ENCODE measurements at regions not wholly inside any gene's neighbourhood (a gene's known extent, or its start where the extent isn't known, plus 50 kb on each side); places are given as distances from the start of the nearest gene placed in this dataset.

DNA sequence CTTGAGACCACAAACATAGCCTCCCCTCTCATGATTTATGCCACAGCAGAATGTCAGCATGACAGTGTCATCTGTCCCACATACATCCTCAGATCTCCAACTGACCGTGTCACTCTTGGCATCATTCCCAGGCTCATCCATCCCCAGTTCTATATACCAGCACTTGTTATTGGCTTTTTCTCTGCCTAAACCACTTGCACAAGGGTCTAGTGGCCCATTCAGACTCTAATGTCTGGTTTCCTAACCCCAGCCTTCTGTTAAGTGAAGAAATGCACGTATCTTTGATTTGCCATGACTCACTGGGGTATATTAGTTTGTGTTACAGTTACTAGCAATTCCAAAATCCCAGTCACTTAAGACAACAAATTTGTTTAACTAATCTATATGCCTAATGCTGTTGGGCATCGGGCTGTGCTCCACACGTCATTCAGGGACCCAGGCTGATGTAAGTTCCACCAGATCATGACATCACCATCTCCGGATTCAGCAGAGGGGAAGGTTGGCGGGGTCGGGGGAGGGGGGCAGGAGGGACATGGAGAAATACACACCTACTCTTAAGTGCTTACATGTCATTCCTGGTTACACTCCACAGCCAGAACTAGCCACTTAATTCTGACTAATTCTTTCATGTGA lies 517.4 kb downstream of the BUD13 start:
- intact Hi-C loops (cut with DNase I), result no loop called here
- ATAC-seq, result no peak
- DNase-seq (ENCODE audit: missing footprints), result no peak

DNA sequence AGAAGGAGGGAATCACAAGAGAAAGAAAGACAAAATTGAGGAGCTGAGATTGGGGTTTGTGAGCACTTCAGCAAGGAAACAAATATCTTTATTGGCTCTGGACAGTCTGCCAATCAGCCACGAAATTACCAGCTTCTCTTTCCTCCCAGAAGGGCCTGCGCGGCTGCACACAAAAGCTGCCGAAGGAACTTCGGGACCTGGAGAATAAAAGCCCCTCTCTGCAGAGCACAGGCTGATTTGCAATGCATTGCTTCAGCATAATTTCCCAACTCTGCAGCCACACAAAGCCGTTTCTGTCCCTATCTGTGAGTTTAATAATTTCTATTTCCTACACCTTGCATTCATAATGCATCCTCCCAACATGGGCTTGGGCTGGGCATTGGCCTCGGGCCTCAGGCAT lies 522.6 kb downstream of the BUD13 start:
- ATAC-seq, result no peak
- no peak for DNase-seq (ENCODE audit: missing footprints)
- intact Hi-C loops (cut with DNase I), result no loop called here

DNA sequence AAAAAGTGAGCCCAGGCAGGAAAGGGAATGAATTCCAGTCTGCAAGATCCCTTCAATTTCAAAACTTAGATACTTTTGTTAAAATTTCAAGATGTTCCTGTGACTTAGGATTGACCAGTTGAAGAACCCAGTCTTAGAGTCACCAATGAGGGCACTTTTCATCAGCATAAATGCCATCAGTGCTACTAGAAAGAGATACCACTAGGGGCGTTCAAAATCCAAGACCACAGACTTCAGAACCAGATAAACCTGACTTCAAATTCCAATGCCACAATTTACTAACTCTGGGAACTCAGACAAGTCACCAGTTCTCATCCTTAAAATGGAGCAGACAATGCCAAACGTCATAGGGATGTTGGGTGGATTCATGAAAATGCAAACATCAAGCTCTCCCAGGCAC lies 523.2 kb downstream of the BUD13 start:
- no peak for DNase-seq (ENCODE audit: missing footprints)
- intact Hi-C loops (cut with DNase I), result no loop called here
- ATAC-seq, result no peak

DNA sequence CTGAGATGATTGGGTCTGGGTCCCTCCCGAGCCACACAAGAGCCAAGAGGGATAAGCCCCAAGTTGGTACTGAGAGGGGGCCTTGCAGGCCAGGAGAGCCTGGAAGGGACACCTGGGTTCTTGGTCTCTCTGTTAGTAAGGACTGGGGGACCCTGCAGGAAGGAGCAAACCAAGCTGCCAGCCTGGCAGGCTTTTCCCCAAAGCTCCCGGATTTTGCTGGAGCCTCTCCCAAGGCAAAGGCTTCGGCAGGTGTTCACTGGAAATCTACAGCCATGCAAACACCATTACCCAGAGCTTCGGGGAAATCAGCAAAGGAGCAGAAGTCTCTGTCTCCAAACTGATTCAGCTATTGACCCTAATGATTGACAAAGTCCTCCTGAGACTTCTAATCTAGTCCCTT lies 527.9 kb downstream of the BUD13 start:
- no peak for ATAC-seq
- intact Hi-C loops (cut with DNase I), result no loop called here
- DNase-seq (ENCODE audit: missing footprints), result no peak

DNA sequence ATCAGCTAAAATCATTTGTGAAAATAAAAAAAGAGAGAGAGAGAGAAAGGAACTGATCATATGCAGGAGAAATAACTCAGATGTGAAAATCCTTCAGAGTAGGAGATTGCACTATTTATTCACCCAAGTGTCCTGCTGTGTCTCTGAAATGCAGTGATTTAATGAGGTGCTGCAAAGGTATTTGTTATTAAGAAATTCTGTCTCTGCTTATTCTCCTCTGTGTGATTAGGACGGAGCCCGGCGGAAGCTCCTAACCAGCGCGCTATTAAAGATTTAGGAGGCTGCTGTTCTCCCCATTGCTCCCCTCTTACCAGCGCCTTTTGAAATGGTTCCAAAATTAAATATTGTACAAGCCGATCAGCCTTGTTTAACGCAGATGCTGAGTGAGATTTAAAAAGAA lies 528.3 kb downstream of the BUD13 start:
- intact Hi-C loops (cut with DNase I), result no loop called here
- ATAC-seq, result no peak
- no peak for DNase-seq (ENCODE audit: missing footprints)

DNA sequence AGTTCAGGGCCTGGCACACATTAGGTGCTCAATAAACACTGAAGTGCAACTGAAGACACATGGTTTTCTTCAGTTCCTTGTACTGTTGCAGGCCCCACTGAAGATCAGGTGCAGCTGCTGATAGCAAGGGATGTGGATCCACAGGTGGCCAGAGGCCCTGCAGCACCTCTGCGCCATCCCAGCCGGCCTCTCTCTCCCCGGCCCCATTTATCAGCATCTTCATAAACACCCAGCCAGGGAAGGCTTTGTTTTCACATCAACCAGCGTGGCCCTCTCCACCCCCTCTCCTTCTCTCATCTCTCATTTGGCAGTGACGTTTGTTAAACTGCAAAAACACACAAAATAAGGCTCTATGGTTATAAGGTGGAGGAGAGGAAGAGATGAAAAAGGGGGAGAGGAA lies 528.8 kb downstream of the BUD13 start:
- intact Hi-C loops (cut with DNase I), result no loop called here
- DNase-seq (ENCODE audit: missing footprints) (no peak), ATAC-seq (no peak)

DNA sequence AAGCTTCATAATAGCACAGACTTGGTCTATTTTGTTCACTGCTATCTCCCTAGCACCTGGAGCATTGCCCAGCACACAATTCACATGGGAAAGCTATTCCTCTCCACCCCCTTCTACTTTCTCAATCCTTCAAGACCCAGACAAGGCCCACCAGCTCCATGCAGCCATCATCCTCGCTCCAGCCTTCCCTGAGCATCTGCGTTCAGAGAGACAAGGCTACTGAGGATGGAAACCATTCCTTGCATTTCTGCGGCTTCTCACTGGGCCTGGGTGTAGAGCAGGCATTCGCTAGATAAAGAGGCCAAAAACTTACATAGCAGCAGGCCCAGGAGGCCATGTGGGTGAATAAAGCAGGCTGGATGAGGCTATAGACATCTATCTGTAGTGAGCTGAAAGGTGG lies 530.8 kb downstream of the BUD13 start:
- DNase-seq (ENCODE audit: missing footprints) (no peak), ATAC-seq (no peak)
- intact Hi-C loops (cut with DNase I), result no loop called here

DNA sequence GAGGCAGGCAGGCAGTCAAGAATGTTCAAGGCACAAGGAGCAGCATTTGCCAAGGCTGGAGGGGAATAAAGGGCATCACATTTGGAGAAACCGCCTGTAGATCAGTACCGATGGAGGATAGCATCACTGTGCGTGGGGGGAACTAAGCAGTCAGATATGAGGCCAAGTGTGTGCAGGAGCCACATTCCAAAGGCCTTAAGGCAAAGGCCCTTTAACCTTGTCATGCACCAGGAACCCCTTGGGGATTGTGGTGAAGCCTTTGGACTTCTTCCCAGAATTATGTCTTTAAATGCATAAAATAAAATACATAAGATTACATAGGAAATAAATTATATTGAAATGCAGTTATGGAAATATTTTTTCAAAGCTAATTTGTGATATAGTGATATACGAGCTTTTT lies 532.1 kb downstream of the BUD13 start:
- intact Hi-C loops (cut with DNase I), result no loop called here
- ATAC-seq (no peak), DNase-seq (ENCODE audit: missing footprints) (no peak)

DNA sequence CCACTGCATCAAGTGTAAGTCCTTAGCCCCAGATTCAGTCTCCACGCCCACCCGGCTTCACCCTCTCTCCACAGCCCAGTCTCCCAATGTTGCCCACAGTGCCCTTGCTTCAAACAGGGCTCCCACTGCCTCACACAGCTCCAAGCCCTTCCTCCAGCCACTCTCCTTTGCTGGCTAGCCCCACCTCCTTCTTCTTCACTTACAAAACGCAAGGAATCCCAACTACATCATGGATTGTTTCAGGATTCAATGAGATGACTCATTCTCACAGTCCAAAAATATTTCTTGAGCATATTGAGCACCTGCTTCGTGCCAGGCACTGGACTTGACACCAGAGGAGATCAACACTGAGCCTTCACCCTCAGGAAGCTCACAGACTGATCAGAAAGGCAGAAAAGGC lies 533.5 kb downstream of the BUD13 start:
- DNase-seq (ENCODE audit: missing footprints), result no peak
- ATAC-seq, result no peak
- intact Hi-C loops (cut with DNase I), result no loop called here

DNA sequence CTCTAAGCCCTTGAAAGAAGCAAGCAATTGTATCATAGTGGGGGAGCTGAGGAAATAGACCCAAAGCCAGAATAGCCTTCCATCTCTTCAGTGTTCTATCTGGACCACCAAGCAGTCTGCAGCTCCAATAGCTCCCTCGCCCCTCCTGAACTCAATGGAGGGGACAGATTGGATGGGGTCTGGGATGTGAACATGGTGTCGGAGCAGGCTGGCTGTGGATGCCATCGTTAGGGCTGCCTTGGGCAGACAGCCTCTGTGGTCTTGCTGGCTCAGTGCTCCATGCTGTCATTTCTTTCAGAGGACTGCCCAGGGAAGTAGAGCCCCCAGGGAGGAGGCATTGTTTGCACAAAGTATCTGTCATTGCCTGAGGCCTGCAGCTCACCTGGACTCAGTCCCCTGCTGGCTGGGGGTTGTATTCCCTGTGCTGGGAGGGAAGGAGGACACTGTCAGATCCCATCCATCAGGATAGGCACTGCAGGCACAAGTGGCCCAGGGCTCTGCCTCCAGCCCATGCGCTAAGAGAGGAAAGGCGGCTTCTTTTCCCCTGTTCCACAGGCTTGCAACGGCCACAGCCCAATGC lies 537.7 kb downstream of the BUD13 start:
- DNase-seq (ENCODE audit: missing footprints) (no peak), ATAC-seq (no peak)
- intact Hi-C loops (cut with DNase I), result no loop called here

DNA sequence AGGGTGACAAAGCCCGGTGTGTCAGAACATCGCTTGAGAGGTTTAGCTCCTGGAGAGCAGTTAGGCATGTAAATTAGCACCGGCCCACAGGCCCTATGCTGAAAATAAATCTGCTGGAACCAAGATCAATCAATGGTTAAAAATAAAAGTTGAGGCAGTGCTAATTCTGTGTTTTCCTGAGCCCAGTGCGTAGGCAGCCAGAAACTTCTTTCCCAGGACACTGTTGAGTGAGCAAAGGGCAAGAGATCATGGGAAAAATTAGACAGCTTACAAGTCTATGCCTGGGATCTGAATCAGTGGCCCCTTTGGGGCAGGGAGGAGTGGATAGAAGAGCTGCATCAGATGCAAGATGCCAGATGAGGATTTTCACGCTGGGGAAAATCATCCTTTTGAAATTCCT lies 539.2 kb downstream of the BUD13 start:
- DNase-seq (ENCODE audit: missing footprints), result no peak
- intact Hi-C loops (cut with DNase I), result no loop called here
- no peak for ATAC-seq

DNA sequence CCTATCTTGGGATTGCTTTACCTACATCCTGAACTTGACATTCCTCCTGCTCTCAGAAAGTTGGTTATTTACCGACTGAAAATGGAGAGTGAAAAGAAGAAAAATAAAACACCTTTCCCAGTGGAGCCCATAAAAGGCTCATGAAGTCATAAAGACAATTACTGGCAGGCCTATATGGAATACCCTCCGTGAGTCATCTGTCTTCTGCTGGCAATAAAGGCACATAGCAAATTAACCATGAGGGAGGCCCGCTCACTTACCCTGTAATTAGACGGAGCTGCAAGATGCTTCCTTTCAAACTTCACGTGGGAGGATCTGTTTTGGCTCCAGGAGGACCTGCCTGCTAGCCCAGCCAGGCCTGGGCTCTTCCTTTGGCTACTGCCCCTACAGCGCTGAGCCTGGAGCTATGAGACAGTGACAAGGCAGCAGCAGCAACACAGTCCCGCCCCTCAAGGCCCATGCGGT lies 540.4 kb downstream of the BUD13 start:
- DNase-seq (ENCODE audit: missing footprints) (no peak), ATAC-seq (no peak)
- intact Hi-C loops (cut with DNase I), result no loop called here

DNA sequence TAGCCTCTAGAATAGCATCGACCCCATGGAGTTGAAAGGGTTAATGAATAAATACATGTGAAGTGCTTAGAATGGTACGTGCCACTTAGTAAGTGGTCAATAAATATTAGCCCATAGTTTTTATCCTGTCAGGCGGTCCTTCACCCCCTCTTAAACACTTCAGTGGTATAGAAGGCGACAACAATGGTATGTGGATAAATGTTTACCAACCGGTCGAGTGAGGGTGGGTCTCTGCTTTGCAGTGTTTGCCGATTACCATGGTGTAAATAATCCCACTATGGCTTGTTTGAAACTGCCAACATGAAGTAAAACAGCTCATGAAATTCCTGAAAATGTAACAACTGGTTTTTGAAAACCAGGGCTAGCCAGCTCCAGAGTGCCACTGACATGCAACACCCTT lies 541.2 kb downstream of the BUD13 start:
- DNase-seq (ENCODE audit: missing footprints) (no peak), ATAC-seq (no peak)
- intact Hi-C loops (cut with DNase I), result no loop called here

DNA sequence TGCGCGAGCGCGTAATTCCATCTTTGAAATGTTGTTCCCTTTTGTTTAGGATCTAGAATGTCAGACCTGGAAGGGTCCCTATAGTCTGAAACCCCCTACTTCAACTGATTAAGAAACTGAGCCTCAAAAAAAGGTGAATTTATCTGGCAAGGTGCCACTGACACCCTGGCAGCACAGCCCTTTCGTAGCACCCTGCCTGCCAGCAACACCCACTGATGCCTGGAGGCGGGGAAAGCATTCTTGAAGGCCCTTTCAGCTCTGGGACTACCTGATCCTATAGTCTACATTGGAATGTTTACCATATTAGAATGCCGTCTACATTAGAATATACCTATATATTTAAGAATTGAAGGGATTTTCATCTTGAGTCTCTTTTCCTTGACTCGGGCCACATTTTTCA lies 542.3 kb downstream of the BUD13 start:
- DNase-seq (ENCODE audit: missing footprints) (no peak), ATAC-seq (no peak)
- intact Hi-C loops (cut with DNase I), result no loop called here

DNA sequence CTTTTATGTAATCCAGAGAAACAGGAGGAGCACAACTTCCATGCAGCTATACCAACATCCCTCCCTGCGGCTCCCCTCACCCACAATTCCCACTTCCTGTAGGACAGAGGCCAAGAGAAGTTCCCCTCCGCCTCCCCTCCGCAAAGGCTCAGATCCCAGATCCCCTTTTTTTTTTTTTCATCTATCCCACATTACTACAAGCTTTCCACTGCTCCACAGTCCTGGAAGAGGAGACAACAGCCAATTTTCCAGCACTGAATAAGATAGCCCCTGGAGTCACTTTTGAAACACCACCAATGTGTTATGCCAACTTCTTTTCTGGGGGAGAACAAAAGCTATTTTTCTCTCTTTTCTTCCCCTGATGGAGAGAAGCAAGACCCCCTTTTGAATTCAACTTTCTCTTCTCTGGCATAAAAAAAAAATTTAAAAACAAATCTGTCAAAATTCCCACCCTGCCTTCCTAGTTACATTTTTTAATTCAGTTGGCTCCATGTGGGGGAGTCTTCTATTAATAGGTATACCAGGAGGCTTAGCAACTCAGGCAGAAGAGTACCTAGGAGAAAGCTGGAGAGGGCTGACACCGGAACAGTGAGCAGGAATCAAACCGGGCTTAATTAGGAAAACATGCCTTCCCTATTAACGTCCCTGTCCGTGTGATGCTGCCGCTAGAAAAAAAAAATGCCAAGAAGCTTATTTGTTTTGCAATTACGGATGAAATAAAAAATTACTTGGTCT lies 543.4 kb downstream of the BUD13 start:
- intact Hi-C loops (cut with DNase I), result no loop called here
- ATAC-seq (no peak), DNase-seq (ENCODE audit: missing footprints) (no peak)

DNA sequence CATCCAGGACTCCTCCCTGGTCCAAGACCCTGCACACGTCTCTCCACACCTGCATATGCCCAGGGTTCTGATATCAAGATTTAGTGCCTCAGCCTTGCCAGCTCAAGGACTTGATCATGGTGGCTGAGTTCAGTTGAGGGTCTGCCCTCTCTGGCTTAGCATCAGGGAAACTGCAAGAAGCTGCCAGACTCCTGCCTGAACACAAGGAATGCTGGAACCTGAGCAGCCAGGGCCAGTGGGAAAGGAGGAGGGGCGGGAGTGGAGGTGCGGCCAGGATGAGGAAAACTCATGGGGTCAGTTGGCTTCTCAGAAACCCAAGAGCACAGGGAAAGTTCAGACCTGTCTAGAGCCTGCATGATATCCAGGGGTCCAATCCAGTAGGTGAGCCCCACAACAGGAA lies 546.1 kb downstream of the BUD13 start:
- DNase-seq (ENCODE audit: missing footprints), result no peak
- intact Hi-C loops (cut with DNase I), result no loop called here
- ATAC-seq, result no peak

DNA sequence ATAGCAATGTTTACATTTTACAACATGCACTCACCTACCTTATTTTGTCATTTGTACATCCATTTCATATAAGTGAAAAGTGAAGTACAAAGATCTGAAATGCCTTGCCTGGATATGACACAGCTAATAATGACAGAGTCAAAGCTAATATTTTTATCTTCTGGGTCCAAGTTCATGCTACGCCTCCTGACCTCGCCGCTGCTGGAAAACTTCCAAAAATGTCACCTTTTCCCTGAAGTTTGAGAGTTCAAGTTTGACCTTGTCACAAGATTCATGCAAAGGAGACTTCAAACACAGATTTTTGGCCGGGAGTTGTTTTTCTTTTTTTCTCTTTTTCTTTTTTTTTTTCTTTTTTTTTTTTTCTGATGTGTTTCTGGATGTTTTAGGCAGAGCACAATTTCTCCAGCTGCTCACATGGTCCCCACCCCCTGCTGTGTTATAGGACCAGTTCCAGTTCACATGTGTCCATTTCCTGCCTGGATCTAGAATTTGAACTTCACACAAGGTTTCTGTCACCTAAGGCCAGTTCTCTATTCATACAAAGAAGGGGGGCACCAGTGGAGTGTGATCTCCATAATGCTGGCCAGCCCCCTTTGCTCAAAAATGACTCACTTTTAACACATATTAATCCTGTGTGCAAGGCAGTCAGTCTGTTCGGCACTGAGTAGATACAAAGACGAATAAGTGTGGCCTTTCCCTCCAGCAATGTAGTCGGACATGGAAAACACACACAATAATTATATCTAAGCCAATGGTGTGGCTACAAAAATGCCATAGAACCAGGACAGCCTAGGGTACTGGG lies 546.8 kb downstream of the BUD13 start:
- ATAC-seq (peak; percentile 28), DNase-seq (ENCODE audit: missing footprints) (no peak)
- intact Hi-C loops (cut with DNase I), result no loop called here

DNA sequence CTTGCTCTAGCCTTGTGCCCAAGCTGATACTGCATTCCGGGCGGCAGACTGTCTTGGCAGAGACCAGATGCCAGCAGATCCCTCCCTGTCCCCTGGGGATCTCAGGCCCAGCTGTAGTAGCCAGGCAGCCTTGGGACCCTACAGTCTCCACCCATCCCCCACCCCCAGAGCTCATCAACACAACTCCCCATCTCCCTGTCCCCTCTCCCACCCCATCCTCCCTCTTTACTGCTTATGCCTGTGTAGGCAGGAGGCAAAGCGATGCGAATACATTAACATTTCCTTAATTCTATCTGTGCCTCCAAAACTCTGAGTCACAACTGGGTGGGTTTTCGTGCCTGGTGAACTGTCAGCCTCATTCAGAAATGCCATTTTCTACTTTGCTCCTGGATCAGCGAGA lies 547.6 kb downstream of the BUD13 start:
- ATAC-seq (no peak), DNase-seq (ENCODE audit: missing footprints) (no peak)
- intact Hi-C loops (cut with DNase I), result no loop called here

DNA sequence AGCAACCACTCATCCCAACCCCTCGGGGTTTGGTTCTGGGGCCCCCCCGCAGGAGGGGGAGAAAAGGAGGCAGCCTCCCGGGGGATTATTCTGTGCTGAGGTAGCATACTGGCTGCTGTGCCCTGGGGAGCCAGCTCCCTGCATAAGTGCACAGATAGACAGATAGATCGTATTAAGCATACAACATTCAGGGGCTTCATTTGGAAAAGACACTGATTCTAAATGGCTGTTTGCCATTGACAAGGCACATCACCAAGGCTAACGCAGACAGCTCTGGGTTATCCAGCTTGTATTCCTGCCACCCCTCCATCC lies 547.9 kb downstream of the BUD13 start:
- DNase-seq (ENCODE audit: missing footprints), result no peak
- intact Hi-C loops (cut with DNase I), result loop anchor here (5.0 kb wide), 2 partner anchors 233 to 893 kb away; no protein-coding TSS in a partner anchor
- ATAC-seq, result no peak
